Ishikawa (cell line): ENCODE measurements at regions not wholly inside any gene's neighbourhood (a gene's known extent, or its start where the extent isn't known, plus 50 kb on each side); places are given as distances from the start of the nearest gene placed in this dataset.

Experiments
- CEBPB ChIP-seq: IDR thresholded peaks from 2 replicates; pipeline ENCODE4 v1.6.1; 2012
- CREB1 ChIP-seq: IDR thresholded peaks from 2 replicates; pipeline ENCODE4 v1.6.1; 2012; ENCODE audit warnings: low read depth
- EGR1 ChIP-seq: IDR thresholded peaks from 2 replicates; pipeline ENCODE4 v1.6.1; 2012
- EP300 ChIP-seq: IDR thresholded peaks from 2 replicates; pipeline ENCODE4 v1.6.1; 2012; ENCODE audit warnings: borderline replicate concordance
- FOXM1 ChIP-seq: IDR thresholded peaks from 2 replicates; pipeline ENCODE4 v1.6.1; 2012; ENCODE audit warnings: low read depth, borderline replicate concordance
- NFIC ChIP-seq: IDR thresholded peaks from 2 replicates; pipeline ENCODE4 v1.6.1; 2012
- RAD21 ChIP-seq: IDR thresholded peaks from 2 replicates; pipeline ENCODE4 v1.6.1; 2012; ENCODE audit warnings: low read depth
- REST ChIP-seq: IDR thresholded peaks from 2 replicates; pipeline ENCODE4 v1.6.1; 2012; ENCODE audit warnings: low read depth, mild to moderate bottlenecking
- TAF1 ChIP-seq: IDR thresholded peaks from 2 replicates; pipeline ENCODE4 v1.6.1; 2012; ENCODE audit warnings: low read depth, mild to moderate bottlenecking
- TCF12 ChIP-seq: IDR thresholded peaks from 2 replicates; pipeline ENCODE4 v1.6.1; 2012; ENCODE audit warnings: low read depth
- TEAD4 ChIP-seq: IDR thresholded peaks from 2 replicates; pipeline ENCODE4 v1.6.1; 2012
- YY1 ChIP-seq: IDR thresholded peaks from 2 replicates; pipeline ENCODE4 v1.6.1; 2012; ENCODE audit warnings: low read depth
- ZBTB7A ChIP-seq: IDR thresholded peaks from 2 replicates; pipeline ENCODE4 v1.6.1; 2012; ENCODE audit warnings: low read depth
- TF ChIP-seq, protein P1 (sequence below): IDR thresholded peaks from 2 replicates; pipeline ENCODE4 v1.6.1; 2012
- TF ChIP-seq, protein P2 (sequence below): IDR thresholded peaks from 2 replicates; pipeline ENCODE4 v1.6.1; 2012

DNA sequence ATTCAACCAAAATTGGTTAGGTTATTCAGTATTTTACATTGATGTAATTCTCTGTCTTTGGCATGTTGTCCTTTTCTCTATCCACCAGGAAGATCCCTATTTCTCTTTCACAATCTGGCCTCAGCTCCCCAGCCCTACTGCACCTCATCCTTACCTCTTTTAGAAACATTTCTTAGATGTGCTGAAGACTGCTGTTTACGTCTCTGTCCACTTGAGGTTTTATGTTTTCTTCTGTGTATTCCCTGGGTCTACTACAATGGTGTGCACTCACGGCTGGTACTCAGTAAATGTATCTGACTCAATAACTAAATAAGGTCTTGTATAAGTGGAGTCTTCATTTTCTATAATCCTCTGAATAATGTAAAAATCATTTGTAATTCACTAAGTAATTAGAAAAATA is 822.7 kb downstream of the DTWD2 start:
- TF ChIP-seq RAD21, result no peak
- TF ChIP-seq FOXM1, result no peak

- TF ChIP-seq TAF1 (no peak), EP300 (no peak), FOXM1 (no peak), YY1 (no peak), NFIC (no peak), TEAD4 (no peak), ZBTB7A (no peak), REST (no peak), TCF12 (no peak), CEBPB (no peak), CREB1 (no peak), RAD21 (no peak), EGR1 (no peak)
- TF ChIP-seq, protein P1, sequence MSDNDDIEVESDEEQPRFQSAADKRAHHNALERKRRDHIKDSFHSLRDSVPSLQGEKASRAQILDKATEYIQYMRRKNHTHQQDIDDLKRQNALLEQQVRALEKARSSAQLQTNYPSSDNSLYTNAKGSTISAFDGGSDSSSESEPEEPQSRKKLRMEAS, result no peak
- TF ChIP-seq, protein P2, sequence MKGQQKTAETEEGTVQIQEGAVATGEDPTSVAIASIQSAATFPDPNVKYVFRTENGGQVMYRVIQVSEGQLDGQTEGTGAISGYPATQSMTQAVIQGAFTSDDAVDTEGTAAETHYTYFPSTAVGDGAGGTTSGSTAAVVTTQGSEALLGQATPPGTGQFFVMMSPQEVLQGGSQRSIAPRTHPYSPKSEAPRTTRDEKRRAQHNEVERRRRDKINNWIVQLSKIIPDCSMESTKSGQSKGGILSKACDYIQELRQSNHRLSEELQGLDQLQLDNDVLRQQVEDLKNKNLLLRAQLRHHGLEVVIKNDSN, result no peak
These were observed 832.2 kb downstream of the DTWD2 start for GRCh38 chr5:118156181-118156580.

- no peak for TF ChIP-seq TCF12
- TF ChIP-seq FOXM1, result no peak
- TF ChIP-seq RAD21, result no peak
- no peak for TF ChIP-seq EP300
- no peak for TF ChIP-seq NFIC
- TF ChIP-seq TAF1, result no peak
- TF ChIP-seq YY1, result no peak
- TF ChIP-seq CEBPB, result no peak
- no peak for TF ChIP-seq REST
- no peak for TF ChIP-seq EGR1
- TF ChIP-seq, protein P1, result no peak
- no peak for TF ChIP-seq TEAD4
- TF ChIP-seq ZBTB7A, result no peak
- TF ChIP-seq, protein P2, result no peak
- no peak for TF ChIP-seq CREB1
These were observed 841.5 kb downstream of the DTWD2 start for GRCh38 chr5:118146824-118147223.

GRCh38 chr5:118144540-118144939 is 843.8 kb downstream of the DTWD2 start:
- TF ChIP-seq TEAD4 (no peak), ZBTB7A (no peak), CEBPB (no peak), EGR1 (no peak), YY1 (no peak), RAD21 (no peak), EP300 (no peak), TCF12 (no peak), NFIC (no peak), TAF1 (no peak)
- TF ChIP-seq, protein P2, result no peak
- TF ChIP-seq, protein P1, result no peak

- TF ChIP-seq, protein P1, result no peak
- TF ChIP-seq CREB1 (no peak), FOXM1 (no peak), RAD21 (no peak), REST (no peak), YY1 (no peak), NFIC (no peak), EGR1 (no peak), CEBPB (no peak), EP300 (no peak), TAF1 (no peak), TCF12 (no peak), TEAD4 (no peak), ZBTB7A (no peak)
- TF ChIP-seq, protein P2, result no peak
These were observed 849.0 kb downstream of the DTWD2 start for GRCh38 chr5:118139361-118139760.
